GM19324 (cell line): ENCODE measurements at regions not wholly inside any gene's neighbourhood (a gene's known extent, or its start where the extent isn't known, plus 50 kb on each side); places are given as distances from the start of the nearest gene placed in this dataset.

Source experiments
- ATAC-seq: cut with Tn5 transposase; IDR thresholded peaks from one replicate; pipeline ENCODE4 v1.9.1; 2021; ENCODE audit warnings: mild to moderate bottlenecking, moderate library complexity; ENCODE audit not compliant: unreplicated experiment, low FRiP score

DNA sequence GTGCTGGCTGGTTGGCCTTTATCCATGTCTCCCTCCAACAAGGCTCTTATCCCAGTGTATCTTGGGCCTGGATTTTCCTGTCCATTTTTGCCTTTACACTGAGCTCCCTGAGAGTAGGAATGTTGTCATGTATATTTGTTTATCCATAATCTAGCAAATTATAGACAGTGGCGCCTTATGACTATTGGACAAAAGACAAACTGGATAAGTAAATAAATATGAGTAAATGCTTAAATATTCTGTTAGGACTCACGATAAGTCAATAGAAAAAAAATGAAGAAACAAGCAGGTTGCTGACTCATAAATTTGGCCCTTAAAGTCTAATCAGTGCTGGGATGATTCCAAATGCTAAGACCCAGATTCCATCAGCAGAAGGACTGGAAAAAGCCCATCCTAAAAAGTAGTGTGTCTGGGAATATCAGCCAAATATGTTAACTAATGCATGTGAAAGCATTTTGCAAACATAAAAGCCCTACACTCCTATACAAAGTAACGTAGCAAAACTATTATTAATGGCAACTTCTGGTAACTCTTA is 55.0 kb upstream of the PCSK2 start:
- no peak for ATAC-seq

DNA sequence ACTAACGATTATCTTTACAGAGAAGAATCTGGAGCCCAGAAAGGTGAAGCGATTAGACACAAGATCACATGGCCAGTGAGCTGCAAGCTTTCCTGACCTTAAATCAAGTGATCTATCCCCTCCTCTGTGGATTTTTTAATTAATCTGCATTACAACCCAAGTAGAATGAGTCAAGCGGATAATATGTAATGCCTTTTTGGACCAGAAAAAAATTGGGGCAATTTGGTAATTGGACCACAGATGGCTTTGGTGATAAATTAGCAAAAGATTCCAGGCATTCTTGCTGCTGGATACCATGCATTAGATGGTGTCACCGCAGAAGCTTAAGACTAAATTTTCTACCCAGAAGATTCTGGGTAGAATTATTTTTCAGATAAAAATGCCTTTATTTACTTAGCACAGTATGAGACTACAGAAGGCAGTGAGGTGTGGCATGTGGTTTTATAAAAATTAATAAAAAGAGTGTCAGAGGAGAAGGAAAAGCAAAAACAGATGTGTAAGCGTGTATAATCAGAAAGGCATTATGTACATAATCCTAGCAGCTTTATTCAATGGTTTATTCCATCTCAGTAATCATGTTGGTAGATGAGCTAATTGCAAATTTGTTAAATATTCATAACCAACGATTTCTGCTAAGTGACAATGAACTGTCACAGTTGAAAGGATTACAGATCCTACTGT is 53.9 kb upstream of the PCSK2 start:
- ATAC-seq, result no peak
